ENCODE measurements at regions not wholly inside any gene's neighbourhood (a gene's known extent, or its start where the extent isn't known, plus 50 kb on each side); places are given as distances from the start of the nearest gene placed in this dataset.

- Histone ChIP-seq H3K4me1 (ENCODE audit: control insufficient read depth, extremely low read depth, insufficient read depth, low read length) (no peaks in the 10 kb centered on the region), H3K79me2 (ENCODE audit: control insufficient read depth, insufficient read depth, low read length) (no peaks in the 10 kb centered on the region), H3K36me3 (ENCODE audit: control insufficient read depth in 2 of 2, extremely low read depth in 1 of 2, insufficient read depth in 2 of 2, low read length in 2 of 2) (no peaks in the 10 kb centered on the region), H4K20me1 (replicated peaks; ENCODE audit: control insufficient read depth, extremely low read depth, insufficient read depth, low read length) (no peaks in the 10 kb centered on the region), H3K9ac (replicated peaks; ENCODE audit: extremely low read depth, insufficient read depth, low read length) (no peak overlapping the region), H2AFZ (ENCODE audit: low read depth, low read length) (no peak overlapping the region), H3K27ac (ENCODE audit: insufficient read depth, low read depth, low read length) (no peak overlapping the region), H3K9me1 (replicated peaks; ENCODE audit: control insufficient read depth, extremely low read depth, insufficient read depth, low read length) (no peaks in the 10 kb centered on the region), H3K4me2 (ENCODE audit: insufficient read depth, low read length) (no peak overlapping the region), H3K4me3 (replicated peaks in 1 of 3; ENCODE audit: insufficient read depth in 1 of 3, low read depth in 1 of 3, low read length in 3 of 3) (no peak overlapping the region), H3K9me3 (replicated peaks; ENCODE audit: control insufficient read depth, insufficient read depth, low read length) (no peaks in the 10 kb centered on the region), H3K27me3 (ENCODE audit: control insufficient read depth in 2 of 2, insufficient read depth in 2 of 2, low read length in 2 of 2) (peaks cover 1 to 2% of the 10 kb centered on the region in 2 experiments)
- CTCF ChIA-PET, result no interaction called here
- no peak for DNase-seq (ENCODE audit: low read depth, low spot score)
- dilution Hi-C loops (cut with MboI; ENCODE audit: extremely low pct_ligation_motif_present, low sequenced_read_pairs) (no loop called here), intact Hi-C loops (cut with micrococcal nuclease) (no loop called here)
- POLR2A ChIA-PET, result no interaction called here
- FAIRE-seq, result no peak
- TF ChIP-seq POLR2A (IDR thresholded peaks at IDR 0.05; ENCODE audit: low read depth, low read length) (no peak), CTCF (IDR thresholded peaks at IDR 0.05; ENCODE audit: extremely low read depth in 1 of 2, insufficient read depth in 1 of 2, low read depth in 1 of 2, low read length in 2 of 2) (no peak), GATA2 (IDR thresholded peaks at IDR 0.05; ENCODE audit: insufficient read depth, insufficient read length, low read depth, low read length) (no peak), MAX (IDR thresholded peaks at IDR 0.05; ENCODE audit: insufficient read depth, insufficient read length) (no peak), MYC (IDR thresholded peaks at IDR 0.05; ENCODE audit: low read depth, low read length) (no peak), FOS (IDR thresholded peaks at IDR 0.05; ENCODE audit: borderline replicate concordance, insufficient read depth, low read length) (no peak), EZH2 (IDR thresholded peaks at IDR 0.05; ENCODE audit: borderline replicate concordance, low read depth, low read length, severe bottlenecking) (no peak), JUN (IDR thresholded peaks at IDR 0.05; ENCODE audit: borderline replicate concordance, insufficient read depth, insufficient read length, low read depth) (no peak), POLR2AphosphoS5 (IDR thresholded peaks at IDR 0.05; ENCODE audit: insufficient read depth, low read depth, low read length) (no peak)
- BruUV-seq (replicated peaks), result no TSS peak
Measured at GRCh38 chr14:101167428-101167827, 263.9 kb upstream of the RTL1 start.

Measured in endothelial cell of umbilical vein (primary cell).